ENCODE measurements at regions not wholly inside any gene's neighbourhood (a gene's known extent, or its start where the extent isn't known, plus 50 kb on each side); places are given as distances from the start of the nearest gene placed in this dataset.

- Histone ChIP-seq H3K27ac (ENCODE audit: control insufficient read depth, insufficient read depth, low read length) (no peak overlapping the region), H3K36me3 (ENCODE audit: control insufficient read depth in 2 of 2, extremely low read depth in 1 of 2, insufficient read depth in 2 of 2, low read length in 2 of 2) (no peaks in the 10 kb centered on the region), H3K4me2 (ENCODE audit: control insufficient read depth, extremely low read depth, insufficient read depth, low read depth, low read length) (no peak overlapping the region), H3K79me2 (ENCODE audit: control insufficient read depth, insufficient read depth, low read length) (no peaks in the 10 kb centered on the region), H3K9me3 (ENCODE audit: control insufficient read depth, low read depth, low read length) (peaks cover 3% of the 10 kb centered on the region), H3K4me1 (ENCODE audit: control insufficient read depth, extremely low read depth, insufficient read depth, low read length) (peaks cover 15% of the 10 kb centered on the region), H3K27me3 (ENCODE audit: control insufficient read depth, extremely low read depth, insufficient read depth, low read length) (no peaks in the 10 kb centered on the region), H3K9ac (ENCODE audit: control insufficient read depth, extremely low read depth, insufficient read depth, low read length) (no peak overlapping the region), H2AFZ (ENCODE audit: control insufficient read depth, low read length) (no peak overlapping the region), H3K4me3 (ENCODE audit: control insufficient read depth in 2 of 3, extremely low read depth in 1 of 3, insufficient read depth in 2 of 3, low read depth in 1 of 3, low read length in 3 of 3) (no peak overlapping the region), H3K9me1 (ENCODE audit: control insufficient read depth, extremely low read depth, insufficient read depth, low read length) (no peaks in the 10 kb centered on the region), H4K20me1 (ENCODE audit: control insufficient read depth, extremely low read depth, insufficient read depth, low read length) (no peaks in the 10 kb centered on the region)
- dilution Hi-C loops (cut with MboI; ENCODE audit: extremely low pct_ligation_motif_present, low sequenced_read_pairs) = no loop called here
- DNase-seq (ENCODE audit: low read depth, low spot score) (no peak), FAIRE-seq (no peak)
- no peak for TF ChIP-seq EZH2 (IDR thresholded peaks at IDR 0.05; ENCODE audit: low read length)
- no peak for TF ChIP-seq CTCF (optimal IDR thresholded peaks at IDR 0.05 in 1 of 3, IDR thresholded peaks at IDR 0.05 in 1 of 3, conservative IDR thresholded peaks at IDR 0.05 in 1 of 3; ENCODE audit: extremely low read depth in 1 of 3, insufficient read depth in 2 of 3, low read length in 3 of 3)
These were observed 181.2 kb upstream of the HES1 start for GRCh38 chr3:193954752-193955151.

DNA sequence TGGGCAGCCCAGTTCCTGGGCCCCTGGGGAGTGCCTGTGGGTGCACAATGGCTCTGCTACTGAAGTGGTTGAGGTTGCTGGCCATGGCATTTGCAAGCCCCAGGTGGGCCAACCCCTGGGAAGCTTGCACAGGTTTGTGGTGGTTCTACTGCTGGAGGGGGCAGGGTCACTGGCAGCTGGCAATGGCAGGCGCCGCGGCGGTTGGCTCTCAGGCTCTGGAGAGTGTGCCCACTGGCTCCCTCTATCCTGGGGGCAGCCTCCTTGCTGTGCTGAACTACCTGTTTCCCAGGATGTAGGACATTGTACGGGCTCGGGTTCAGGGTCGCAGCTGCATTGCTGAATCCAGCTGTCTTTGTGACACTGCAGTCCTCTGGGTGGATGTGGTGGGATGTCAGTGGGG lies 180.2 kb upstream of the HES1 start:
- Histone ChIP-seq H2AFZ (ENCODE audit: control insufficient read depth, low read length) (no peak overlapping the region), H3K4me1 (ENCODE audit: control insufficient read depth, extremely low read depth, insufficient read depth, low read length) (peaks cover 15% of the 10 kb centered on the region), H3K36me3 (ENCODE audit: control insufficient read depth in 2 of 2, extremely low read depth in 1 of 2, insufficient read depth in 2 of 2, low read length in 2 of 2) (no peaks in the 10 kb centered on the region), H3K4me3 (ENCODE audit: control insufficient read depth in 2 of 3, extremely low read depth in 1 of 3, insufficient read depth in 2 of 3, low read depth in 1 of 3, low read length in 3 of 3) (no peak overlapping the region), H3K79me2 (ENCODE audit: control insufficient read depth, insufficient read depth, low read length) (no peaks in the 10 kb centered on the region), H3K9me1 (ENCODE audit: control insufficient read depth, extremely low read depth, insufficient read depth, low read length) (no peaks in the 10 kb centered on the region), H3K4me2 (ENCODE audit: control insufficient read depth, extremely low read depth, insufficient read depth, low read depth, low read length) (no peak overlapping the region), H3K9me3 (ENCODE audit: control insufficient read depth, low read depth, low read length) (peaks cover 3% of the 10 kb centered on the region), H4K20me1 (ENCODE audit: control insufficient read depth, extremely low read depth, insufficient read depth, low read length) (no peaks in the 10 kb centered on the region), H3K27ac (ENCODE audit: control insufficient read depth, insufficient read depth, low read length) (no peak overlapping the region), H3K27me3 (ENCODE audit: control insufficient read depth, extremely low read depth, insufficient read depth, low read length) (no peaks in the 10 kb centered on the region), H3K9ac (ENCODE audit: control insufficient read depth, extremely low read depth, insufficient read depth, low read length) (no peak overlapping the region)
- DNase-seq (ENCODE audit: low read depth, low spot score) = no peak
- FAIRE-seq = no peak
- dilution Hi-C loops (cut with MboI; ENCODE audit: extremely low pct_ligation_motif_present, low sequenced_read_pairs) = no loop called here
- TF ChIP-seq CTCF (optimal IDR thresholded peaks at IDR 0.05 in 1 of 3, IDR thresholded peaks at IDR 0.05 in 1 of 3, conservative IDR thresholded peaks at IDR 0.05 in 1 of 3; ENCODE audit: extremely low read depth in 1 of 3, insufficient read depth in 2 of 3, low read length in 3 of 3) (no peak), EZH2 (IDR thresholded peaks at IDR 0.05; ENCODE audit: low read length) (no peak)

Data from keratinocyte (primary cell).